Renal cortex interstitium (tissue), 11 donors: ENCODE measurements at regions not wholly inside any gene's neighbourhood (a gene's known extent, or its start where the extent isn't known, plus 50 kb on each side); places are given as distances from the start of the nearest gene placed in this dataset.
"Not testable (repeated sequence)": the region's sequence is repeated elsewhere in the genome, so short reads cannot be mapped to it uniquely, and the experiment has no call there.

Source experiments
- DNase-seq, 11 donors: peaks; one replicate each; pipeline ENCODE4 v3.0.0-alpha.2; 2013; ENCODE audit warnings: low read depth in 9 of 11, low spot score in 4 of 11; ENCODE audit errors: extremely low read depth in 1 of 11

GRCh38 chr9:78127279-78128225 lies 95.9 kb upstream of the GNAQ start:
- no peak for DNase-seq

- DNase-seq, result no peak
These were observed 92.2 kb upstream of the GNAQ start for GRCh38 chr9:78123808-78124207.

GRCh38 chr9:78122631-78123030 lies 91.0 kb upstream of the GNAQ start:
- no peak for DNase-seq

DNA sequence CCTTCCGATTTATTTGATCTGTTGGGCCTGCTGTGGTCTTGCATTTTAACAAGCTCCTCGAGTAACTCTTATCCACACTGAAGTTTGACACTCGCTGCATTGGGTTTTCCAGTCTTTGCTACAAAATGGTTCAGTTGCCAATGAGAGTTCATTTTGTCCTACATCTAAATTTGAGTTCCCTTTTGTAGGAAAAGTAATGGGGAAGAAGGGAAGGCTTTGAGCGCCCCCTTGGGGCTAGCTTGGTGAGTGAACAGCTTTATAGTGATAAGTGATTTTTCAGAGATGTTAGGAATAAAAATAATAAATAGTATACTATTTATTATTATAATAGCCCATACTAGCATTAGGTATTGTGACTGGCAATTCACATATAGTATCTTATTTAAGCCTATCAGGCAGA lies 89.9 kb upstream of the GNAQ start:
- DNase-seq, result peak in 9 of 11 donors; percentile 24 to 62 (median 44)

GRCh38 chr9:78118742-78119473 lies 87.3 kb upstream of the GNAQ start:
- no peak for DNase-seq

DNA sequence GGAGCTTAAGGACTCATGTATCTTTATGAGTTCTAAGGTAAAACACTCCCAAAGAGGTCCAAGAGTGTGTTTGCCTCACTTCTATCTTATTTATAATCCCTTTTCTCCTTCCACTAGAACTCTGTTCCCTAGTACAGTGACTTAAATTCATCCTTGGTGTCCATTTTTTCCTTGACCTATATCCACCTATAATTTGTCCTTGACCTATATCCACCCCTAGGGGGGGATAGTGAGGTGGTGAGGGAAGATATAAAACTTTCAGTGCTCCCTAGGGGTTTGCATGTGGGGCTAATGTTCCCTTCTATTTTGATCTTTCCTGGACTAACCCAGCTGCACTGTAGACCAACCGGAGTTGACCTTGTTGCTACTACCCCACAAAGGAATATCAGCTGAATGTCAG lies 83.5 kb upstream of the GNAQ start:
- DNase-seq, result no peak

DNA sequence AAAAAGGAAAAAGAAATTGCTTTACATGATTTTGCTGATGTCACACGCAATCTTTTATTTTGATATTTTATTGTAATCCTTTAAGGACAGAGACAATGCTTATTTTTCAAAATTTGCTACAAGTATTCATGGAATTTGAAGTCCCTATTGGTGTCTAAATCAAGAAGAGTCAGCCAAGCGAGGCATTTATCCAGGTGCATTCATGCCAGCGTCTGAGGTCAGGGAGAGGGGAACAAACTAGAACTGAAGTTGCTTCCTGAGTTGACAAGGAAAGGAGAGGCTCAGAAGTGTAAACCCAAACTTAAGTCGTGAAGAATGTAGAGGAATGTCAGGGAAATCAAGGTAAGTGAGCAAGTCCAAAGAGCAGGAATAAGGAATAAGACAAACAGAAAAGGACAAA lies 83.0 kb upstream of the GNAQ start:
- DNase-seq, result no peak

- no peak for DNase-seq
These were observed 80.8 kb upstream of the GNAQ start for GRCh38 chr9:78112406-78112805.

DNA sequence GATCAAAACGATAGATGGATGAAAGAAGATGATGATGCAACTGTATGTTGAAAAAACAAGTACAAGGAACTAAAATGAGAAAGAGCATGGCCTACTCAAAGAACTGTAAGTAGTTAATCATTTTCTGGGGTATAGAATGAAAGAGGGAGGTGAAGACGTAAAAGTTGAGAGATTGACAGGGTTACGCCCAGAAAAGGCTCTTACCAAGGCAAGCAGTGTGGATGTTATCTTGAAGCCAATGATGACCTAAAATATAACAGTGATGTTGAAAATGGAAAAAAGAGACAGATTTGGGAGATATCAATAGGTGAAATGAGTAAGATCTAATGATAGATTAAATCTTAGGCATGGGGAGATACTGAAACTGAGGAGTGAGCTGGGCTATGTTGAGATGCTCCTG lies 80.4 kb upstream of the GNAQ start:
- no peak for DNase-seq

DNA sequence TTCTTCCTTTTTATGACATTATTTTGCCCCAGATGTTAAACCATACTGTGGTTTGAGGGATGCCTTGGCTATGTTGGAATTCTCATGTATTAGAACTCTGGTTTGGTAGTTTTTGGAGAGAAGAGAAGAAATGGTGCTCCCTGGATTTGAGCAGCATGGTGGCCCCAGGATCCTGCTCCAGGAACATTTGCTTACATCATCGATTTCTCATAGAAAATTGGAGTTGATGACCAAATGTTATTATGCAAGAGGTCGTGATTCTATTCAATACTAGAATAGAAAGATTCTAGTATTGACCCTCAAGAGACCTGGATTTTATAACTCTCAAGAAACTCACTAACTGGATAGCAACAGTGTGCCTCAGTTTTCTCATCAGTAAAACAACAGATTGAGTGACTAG lies 77.5 kb upstream of the GNAQ start:
- DNase-seq, result no peak

DNA sequence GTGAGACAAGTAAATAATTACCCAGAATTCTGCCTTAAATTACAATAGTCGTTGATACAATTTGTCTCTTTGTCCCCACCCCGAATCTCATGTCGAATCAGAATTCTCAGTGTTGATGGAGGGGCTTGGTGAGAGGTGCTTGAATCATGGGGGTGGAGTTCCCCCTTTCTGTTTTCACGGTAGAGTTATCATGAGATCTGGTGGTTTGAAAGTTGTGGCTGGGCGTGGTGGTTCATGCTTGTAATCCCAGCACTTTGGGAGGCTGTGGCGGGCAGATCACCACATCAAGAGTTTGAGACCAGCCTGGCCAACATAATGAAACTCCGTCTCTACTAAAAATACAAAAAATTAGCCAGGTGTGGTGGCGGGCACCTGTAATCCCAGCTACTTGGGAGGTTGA lies 75.0 kb upstream of the GNAQ start:
- not testable (repeated sequence) for DNase-seq

GRCh38 chr9:78103971-78104433 lies 72.4 kb upstream of the GNAQ start:
- DNase-seq, result no peak

- DNase-seq, result peak in 8 of 11 donors; percentile 6 to 33 (median 12)
These were observed 69.6 kb upstream of the GNAQ start for GRCh38 chr9:78101247-78101646.

- no peak for DNase-seq
These were observed 65.9 kb upstream of the GNAQ start for GRCh38 chr9:78097541-78097940.

DNA sequence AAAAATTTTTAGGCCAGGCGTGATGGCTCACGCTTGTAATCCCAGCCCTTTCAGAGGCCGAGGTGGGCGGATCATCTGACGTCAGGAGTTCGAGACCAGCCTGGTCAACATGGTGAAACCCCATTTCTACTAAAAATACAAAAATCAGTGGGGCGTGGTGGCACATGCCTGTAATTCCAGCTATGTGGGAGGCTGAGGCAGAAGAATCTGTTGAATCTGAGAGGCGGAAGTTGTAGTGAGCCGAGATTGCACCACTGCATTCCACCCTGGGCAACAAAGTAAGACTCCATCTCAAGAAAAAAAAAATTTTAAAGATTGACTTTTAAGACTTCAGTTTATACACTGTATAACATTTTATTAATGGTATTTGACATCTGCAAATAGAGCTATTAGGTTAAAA lies 60.1 kb upstream of the GNAQ start:
- no peak for DNase-seq

- no peak for DNase-seq
These were observed 57.5 kb upstream of the GNAQ start for GRCh38 chr9:78089111-78089510.

- DNase-seq, result not testable (repeated sequence)
These were observed 56.6 kb upstream of the GNAQ start for GRCh38 chr9:78088190-78088589.
